Activated CD8-positive, alpha-beta memory T cell treated with anti-CD3 and anti-CD28 coated beads for 24 hours (primary cell): ENCODE measurements at regions not wholly inside any gene's neighbourhood (a gene's known extent, or its start where the extent isn't known, plus 50 kb on each side); places are given as distances from the start of the nearest gene placed in this dataset.
A peak's percentile ranks its signal among the peaks of the same experiment; 100 is the strongest.

Experiments
- DNase-seq: peaks from one replicate; pipeline ENCODE4 v3.0.0-alpha.2; 2020

GRCh38 chr13:73997964-73998363 lies 136.2 kb downstream of the KLF12 start:
- DNase-seq, result no peak

GRCh38 chr13:73996569-73996968 lies 137.6 kb downstream of the KLF12 start:
- no peak for DNase-seq

GRCh38 chr13:73995736-73996135 lies 138.5 kb downstream of the KLF12 start:
- no peak for DNase-seq

- no peak for DNase-seq
These were observed 140.5 kb downstream of the KLF12 start for GRCh38 chr13:73993661-73994060.

GRCh38 chr13:73991884-73992283 lies 142.3 kb downstream of the KLF12 start:
- DNase-seq, result no peak

- no peak for DNase-seq
These were observed 142.8 kb downstream of the KLF12 start for GRCh38 chr13:73991384-73991783.

- DNase-seq, result no peak
These were observed 144.9 kb downstream of the KLF12 start for GRCh38 chr13:73989244-73989843.

GRCh38 chr13:73988461-73988860 lies 145.7 kb downstream of the KLF12 start:
- no peak for DNase-seq

- DNase-seq, result no peak
These were observed 146.6 kb downstream of the KLF12 start for GRCh38 chr13:73987618-73988017.

GRCh38 chr13:73985783-73986182 lies 148.4 kb downstream of the KLF12 start:
- DNase-seq, result no peak

GRCh38 chr13:73984949-73985691 lies 149.1 kb downstream of the KLF12 start:
- DNase-seq, result peak; percentile 84

- no peak for DNase-seq
These were observed 150.0 kb downstream of the KLF12 start for GRCh38 chr13:73984201-73984600.

GRCh38 chr13:73983109-73983508 lies 151.1 kb downstream of the KLF12 start:
- DNase-seq, result no peak

- no peak for DNase-seq
These were observed 152.6 kb downstream of the KLF12 start for GRCh38 chr13:73981595-73981994.

GRCh38 chr13:73975767-73976166 lies 158.4 kb downstream of the KLF12 start:
- DNase-seq, result no peak

- no peak for DNase-seq
These were observed 160.2 kb downstream of the KLF12 start for GRCh38 chr13:73974051-73974450.

GRCh38 chr13:73973156-73973555 lies 161.0 kb downstream of the KLF12 start:
- no peak for DNase-seq

- no peak for DNase-seq
These were observed 161.7 kb downstream of the KLF12 start for GRCh38 chr13:73972545-73972944.

GRCh38 chr13:73971481-73971880 lies 162.7 kb downstream of the KLF12 start:
- DNase-seq, result no peak

GRCh38 chr13:73970421-73971055 lies 163.7 kb downstream of the KLF12 start:
- DNase-seq, result no peak

- no peak for DNase-seq
These were observed 166.6 kb downstream of the KLF12 start for GRCh38 chr13:73967397-73968165.

GRCh38 chr13:73966331-73966730 lies 167.9 kb downstream of the KLF12 start:
- no peak for DNase-seq

GRCh38 chr13:73962284-73962683 lies 171.9 kb downstream of the KLF12 start:
- no peak for DNase-seq

GRCh38 chr13:73961181-73961580 lies 173.0 kb downstream of the KLF12 start:
- DNase-seq, result no peak
